LNCaP clone FGC (cell line): ENCODE measurements at regions not wholly inside any gene's neighbourhood (a gene's known extent, or its start where the extent isn't known, plus 50 kb on each side); places are given as distances from the start of the nearest gene placed in this dataset.
"Not testable (repeated sequence)": the region's sequence is repeated elsewhere in the genome, so short reads cannot be mapped to it uniquely, and the experiment has no call there.

Experiments used
- DNase-seq: peaks from one replicate; pipeline ENCODE4 v3.0.0-alpha.2; 2011; ENCODE audit warnings: low read depth
- H3K4me3 ChIP-seq: 2 replicates; pipeline ENCODE4 v1.5.1; 2011; ENCODE audit warnings: mild to moderate bottlenecking, low read depth, low read length, control low read depth
- TF ChIP-seq, protein P1 (sequence below): IDR thresholded peaks from 2 replicates; pipeline ENCODE4 v1.5.1; 2012; ENCODE audit warnings: mild to moderate bottlenecking; ENCODE audit not compliant: control insufficient read depth, insufficient read depth; ENCODE audit errors: extremely low read depth

DNA sequence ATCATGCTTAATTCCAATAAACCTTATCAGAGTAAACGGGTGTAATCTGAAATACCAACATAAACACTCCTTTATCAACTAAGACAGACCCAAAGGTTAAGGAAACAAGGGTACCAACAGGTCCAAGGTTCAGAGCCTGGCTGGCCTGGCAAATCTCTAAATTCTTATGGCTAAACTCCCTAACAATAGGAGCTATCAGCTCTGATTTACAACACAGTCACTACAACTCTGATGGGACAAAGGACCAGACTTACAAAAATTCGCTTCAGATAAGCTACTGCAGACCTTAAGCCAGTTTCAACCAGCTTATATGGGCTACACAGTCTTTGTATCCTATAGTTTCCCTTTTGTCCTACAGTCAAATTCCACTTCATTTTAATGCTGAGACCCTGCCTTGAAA is 381.9 kb downstream of the ZWINT start:
- DNase-seq = no peak
- no peak overlapping the region for H3K4me3 ChIP-seq
- TF ChIP-seq, protein P1, sequence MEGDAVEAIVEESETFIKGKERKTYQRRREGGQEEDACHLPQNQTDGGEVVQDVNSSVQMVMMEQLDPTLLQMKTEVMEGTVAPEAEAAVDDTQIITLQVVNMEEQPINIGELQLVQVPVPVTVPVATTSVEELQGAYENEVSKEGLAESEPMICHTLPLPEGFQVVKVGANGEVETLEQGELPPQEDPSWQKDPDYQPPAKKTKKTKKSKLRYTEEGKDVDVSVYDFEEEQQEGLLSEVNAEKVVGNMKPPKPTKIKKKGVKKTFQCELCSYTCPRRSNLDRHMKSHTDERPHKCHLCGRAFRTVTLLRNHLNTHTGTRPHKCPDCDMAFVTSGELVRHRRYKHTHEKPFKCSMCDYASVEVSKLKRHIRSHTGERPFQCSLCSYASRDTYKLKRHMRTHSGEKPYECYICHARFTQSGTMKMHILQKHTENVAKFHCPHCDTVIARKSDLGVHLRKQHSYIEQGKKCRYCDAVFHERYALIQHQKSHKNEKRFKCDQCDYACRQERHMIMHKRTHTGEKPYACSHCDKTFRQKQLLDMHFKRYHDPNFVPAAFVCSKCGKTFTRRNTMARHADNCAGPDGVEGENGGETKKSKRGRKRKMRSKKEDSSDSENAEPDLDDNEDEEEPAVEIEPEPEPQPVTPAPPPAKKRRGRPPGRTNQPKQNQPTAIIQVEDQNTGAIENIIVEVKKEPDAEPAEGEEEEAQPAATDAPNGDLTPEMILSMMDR = no peak

DNA sequence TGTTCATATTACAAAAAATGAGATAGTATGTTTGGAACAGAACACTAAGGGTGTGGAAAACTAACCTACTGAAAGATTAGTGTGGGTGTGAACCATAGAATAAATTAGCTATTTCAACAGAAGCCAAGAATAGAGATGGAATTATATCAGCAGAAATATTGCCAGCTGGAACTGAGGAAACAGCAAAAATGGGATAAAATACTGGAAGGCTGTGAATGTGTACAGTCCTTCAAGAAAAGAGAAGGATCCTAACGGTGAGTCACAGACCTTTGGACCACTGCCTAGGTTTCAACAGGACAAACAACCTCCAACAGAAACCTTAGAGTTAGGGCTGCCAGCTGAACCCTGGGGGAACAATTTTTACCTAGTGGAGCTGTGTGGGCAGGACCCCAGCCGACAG is 395.0 kb downstream of the ZWINT start:
- TF ChIP-seq, protein P1 = no peak

DNA sequence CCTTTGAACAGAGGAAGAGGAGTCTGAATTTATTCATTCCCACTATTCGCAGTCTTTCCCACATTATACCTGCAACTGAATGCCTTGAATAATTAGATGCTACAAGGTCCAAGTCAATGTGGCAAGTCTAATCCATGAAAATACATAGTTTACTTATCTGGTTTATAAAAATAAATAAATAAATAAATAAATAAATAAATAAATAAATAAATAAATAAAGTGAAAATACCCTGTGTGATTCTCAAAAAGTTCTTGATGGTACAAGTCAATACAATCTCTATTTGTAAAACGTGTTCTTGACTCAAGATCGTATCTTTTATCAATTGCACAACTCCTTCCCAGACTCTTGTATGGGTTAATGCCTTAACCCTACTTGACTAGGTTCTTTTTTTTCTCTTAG is 417.7 kb downstream of the ZWINT start:
- no peak overlapping the region for H3K4me3 ChIP-seq
- TF ChIP-seq, protein P1 = no peak
- no peak for DNase-seq

More for the DNA sequence above, 395.0 kb downstream of the ZWINT start:
- DNase-seq = no peak
- no peak overlapping the region for H3K4me3 ChIP-seq

DNA sequence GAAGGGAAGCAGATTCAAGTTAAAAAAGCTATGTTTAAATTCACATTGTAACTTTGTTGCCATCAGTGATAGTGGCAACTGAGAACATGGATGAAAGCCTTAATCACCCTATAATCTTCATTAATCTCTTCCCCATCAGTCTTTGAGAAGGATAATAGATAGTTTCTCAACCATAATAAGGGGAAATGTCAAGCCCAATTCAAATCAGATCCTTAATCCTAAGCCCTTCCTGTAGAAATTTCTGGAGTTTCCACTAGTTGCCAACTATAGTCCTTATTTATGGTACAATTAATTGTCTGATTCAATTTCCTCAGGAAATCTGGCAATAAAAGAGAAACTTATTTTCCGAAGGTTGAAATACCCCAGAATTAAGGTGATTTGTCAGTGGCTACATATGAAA is 431.8 kb downstream of the ZWINT start:
- H3K4me3 ChIP-seq = no peak overlapping the region
- DNase-seq = no peak
- TF ChIP-seq, protein P1 = no peak

DNA sequence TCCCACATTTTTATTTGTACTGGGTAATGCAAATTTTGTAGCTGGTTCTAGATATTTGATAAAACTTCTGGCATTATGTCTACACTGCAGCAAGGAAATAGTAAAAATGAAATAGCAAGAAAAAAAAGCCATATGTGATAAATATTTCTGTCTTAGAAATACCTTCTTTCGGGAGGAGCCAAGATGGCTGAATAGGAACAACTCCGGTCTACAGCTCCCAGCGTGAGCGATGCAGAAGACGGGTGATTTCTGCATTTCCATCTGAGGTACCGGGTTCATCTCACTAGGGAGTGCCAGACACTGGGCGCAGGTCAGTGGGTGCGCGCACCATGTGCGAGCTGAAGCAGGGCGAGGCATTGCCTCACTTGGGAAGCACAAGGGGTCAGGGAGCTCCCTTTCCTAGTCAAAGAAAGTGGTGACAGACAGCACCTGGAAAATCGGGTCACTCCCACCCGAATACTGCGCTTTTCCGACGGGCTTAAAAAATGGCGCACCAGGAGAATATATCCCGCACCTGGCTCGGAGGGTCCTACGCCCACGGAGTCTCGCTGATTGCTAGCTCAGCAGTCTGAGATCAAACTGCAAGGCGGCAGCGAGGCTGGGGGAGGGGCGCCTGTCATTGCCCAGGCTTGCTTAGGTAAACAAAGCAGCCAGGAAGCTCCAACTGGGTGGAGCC is 461.4 kb downstream of the ZWINT start:
- peak overlapping the region; percentile 52 for H3K4me3 ChIP-seq
- not testable (repeated sequence) for DNase-seq

DNA sequence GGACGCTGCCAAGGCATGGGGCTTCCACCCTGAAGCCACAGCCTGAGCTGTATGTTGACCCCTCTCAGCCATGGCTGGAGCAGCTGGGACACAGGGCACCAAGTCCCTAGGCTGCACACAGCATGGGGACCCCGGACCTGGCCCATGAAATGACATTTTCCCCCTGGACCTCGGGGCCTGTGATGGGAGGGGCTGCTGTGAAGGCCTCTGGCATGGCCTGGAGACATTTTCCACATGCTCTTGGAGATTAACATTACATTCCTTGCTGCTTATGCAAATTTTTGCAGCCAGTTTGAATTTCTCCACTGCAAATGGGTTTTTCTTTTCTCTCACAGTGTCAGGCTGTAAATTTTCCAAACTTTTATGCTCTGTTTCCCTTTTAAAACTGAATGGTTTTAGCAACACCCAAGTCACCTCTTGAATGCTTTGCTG is 463.6 kb downstream of the ZWINT start:
- H3K4me3 ChIP-seq = no peak overlapping the region
- TF ChIP-seq, protein P1 = no peak
- no peak for DNase-seq

DNA sequence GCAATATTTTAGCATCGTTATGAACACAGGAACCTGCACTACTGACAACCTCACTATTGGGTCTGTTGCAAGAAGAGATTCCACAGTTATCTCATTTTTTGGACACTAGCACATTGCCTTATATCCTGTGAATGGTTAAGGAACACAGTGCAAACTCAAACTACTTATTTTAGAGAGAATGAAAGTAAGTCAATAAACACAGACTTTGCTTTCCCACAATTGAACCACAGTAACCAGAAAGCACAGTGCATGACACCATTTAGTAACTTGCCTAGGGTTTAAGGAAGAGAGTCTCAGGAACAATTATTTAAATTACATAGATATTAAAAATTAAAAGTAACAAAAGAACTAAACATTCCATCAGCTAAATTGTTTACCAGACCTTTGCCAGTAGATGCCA is 468.8 kb downstream of the ZWINT start:
- no peak for DNase-seq
- TF ChIP-seq, protein P1 = no peak
- no peak overlapping the region for H3K4me3 ChIP-seq

DNA sequence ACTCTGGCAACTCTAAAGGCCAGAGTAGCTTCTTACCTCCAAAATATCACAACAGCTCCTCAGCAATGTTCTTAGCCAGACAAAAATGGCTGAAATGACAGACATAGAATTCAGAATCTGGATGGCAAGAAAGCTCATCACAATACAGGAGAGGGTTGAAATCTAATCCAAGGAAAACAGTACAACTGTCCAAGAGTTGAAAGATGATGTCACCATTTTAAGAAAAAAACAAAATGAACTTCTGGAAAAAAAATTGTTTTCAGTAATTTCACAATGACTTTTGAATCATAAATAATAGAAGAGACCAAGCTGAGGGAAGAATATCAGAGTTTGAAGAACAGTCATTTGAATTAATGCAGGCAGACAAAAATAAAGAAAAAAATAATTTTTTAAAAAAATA is 479.5 kb downstream of the ZWINT start:
- no peak overlapping the region for H3K4me3 ChIP-seq
- DNase-seq = no peak
- TF ChIP-seq, protein P1 = no peak
